ENCODE measurements at regions not wholly inside any gene's neighbourhood (a gene's known extent, or its start where the extent isn't known, plus 50 kb on each side); places are given as distances from the start of the nearest gene placed in this dataset.

DNA sequence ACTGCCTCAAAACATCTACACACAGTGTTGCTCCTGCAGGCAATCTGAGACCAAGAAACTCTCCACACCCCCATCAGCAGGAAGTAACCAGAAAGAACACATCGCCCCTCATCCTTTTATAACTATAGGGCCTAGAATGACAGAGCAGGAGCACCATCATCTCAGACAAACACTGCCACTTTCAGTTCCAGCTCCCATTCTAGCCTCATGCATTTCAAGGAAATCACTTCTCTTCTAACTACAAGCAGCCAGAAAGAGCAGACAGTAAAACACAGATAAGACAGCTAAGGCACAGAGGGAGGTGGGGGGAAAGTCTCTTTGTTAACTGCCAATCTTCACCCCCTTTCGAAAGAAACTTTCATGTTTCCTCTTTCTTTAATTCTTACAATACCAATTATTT lies 102.6 kb upstream of the TENT5D start:
- Histone ChIP-seq H3K4me3 (ENCODE audit: low read length) (no peak overlapping the region), H4K20me1 (ENCODE audit: insufficient read depth, low read depth, low read length) (no peaks in the 10 kb centered on the region), H3K27me3 (ENCODE audit: low read length) (no peaks in the 10 kb centered on the region), H3K36me3 (ENCODE audit: insufficient read depth, low read length) (no peaks in the 10 kb centered on the region), H3K9me3 (ENCODE audit: low read length) (peaks cover 4% of the 10 kb centered on the region; the same call in 1 of the 2 replicates), H3K9ac (ENCODE audit: low read length) (no peak overlapping the region), H3K9me2 (replicated peaks; ENCODE audit: insufficient read depth, low read length) (no peaks in the 10 kb centered on the region), H3K4me2 (ENCODE audit: low read depth, low read length, poor library complexity, severe bottlenecking) (no peak overlapping the region), H3K4me1 (ENCODE audit: low read length) (no peaks in the 10 kb centered on the region), H3K79me2 (ENCODE audit: low read length) (no peaks in the 10 kb centered on the region), H2AFZ (ENCODE audit: low read length) (no peak overlapping the region), H3K27ac (ENCODE audit: low read length) (no peak overlapping the region)
- DNase-seq = no peak

DNA sequence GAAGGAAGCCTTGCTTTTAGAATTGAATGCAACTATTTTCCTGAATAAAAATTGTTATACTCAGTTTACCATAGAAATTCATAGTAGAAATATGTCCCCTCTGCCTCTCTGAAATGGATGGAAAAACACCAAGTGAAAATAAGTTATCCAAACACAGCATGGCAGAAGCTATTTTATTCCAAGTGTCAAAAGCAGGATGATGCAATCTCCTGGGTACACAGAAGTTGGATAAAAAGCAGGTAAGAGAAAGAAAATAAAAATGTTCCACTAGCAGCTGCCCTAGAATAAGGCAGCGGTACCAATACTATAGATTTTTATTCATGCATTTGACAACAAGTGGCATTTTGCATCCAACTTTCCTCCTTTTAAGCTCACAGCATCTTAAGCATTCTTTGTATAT lies 89.0 kb upstream of the TENT5D start:
- Histone ChIP-seq H3K9ac (ENCODE audit: low read length) (no peak overlapping the region), H3K79me2 (ENCODE audit: low read length) (no peaks in the 10 kb centered on the region), H3K4me3 (ENCODE audit: low read length) (no peak overlapping the region), H3K9me3 (ENCODE audit: low read length) (peaks cover 3% of the 10 kb centered on the region), H3K4me1 (ENCODE audit: low read length) (no peaks in the 10 kb centered on the region), H4K20me1 (ENCODE audit: insufficient read depth, low read depth, low read length) (no peaks in the 10 kb centered on the region), H3K27ac (ENCODE audit: low read length) (no peak overlapping the region), H3K4me2 (ENCODE audit: low read depth, low read length, poor library complexity, severe bottlenecking) (no peak overlapping the region), H3K27me3 (ENCODE audit: low read length) (no peaks in the 10 kb centered on the region), H2AFZ (ENCODE audit: low read length) (no peak overlapping the region), H3K9me2 (replicated peaks; ENCODE audit: insufficient read depth, low read length) (no peaks in the 10 kb centered on the region), H3K36me3 (ENCODE audit: insufficient read depth, low read length) (no peaks in the 10 kb centered on the region)
- no peak for DNase-seq

DNA sequence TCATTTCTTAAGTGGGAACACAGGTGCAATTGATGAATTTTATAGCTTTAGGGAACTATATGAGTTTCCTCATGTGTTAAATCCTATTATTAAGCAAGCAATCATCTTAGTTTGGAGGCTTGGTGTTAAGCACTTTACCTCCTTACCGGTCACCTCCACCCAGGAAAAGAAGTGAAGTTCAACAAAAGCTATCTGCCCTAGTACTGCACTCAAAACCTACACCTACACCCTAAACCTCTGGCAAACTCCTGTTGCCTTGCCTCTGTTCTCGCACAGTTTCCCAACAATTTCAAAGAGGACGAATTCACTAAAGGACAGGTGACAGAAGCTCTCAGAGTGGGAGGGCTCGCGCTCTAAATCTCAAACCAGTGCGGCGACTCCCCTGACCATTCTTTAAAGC lies 85.7 kb upstream of the TENT5D start:
- Histone ChIP-seq H3K4me1 (ENCODE audit: low read length) (no peaks in the 10 kb centered on the region), H3K4me2 (ENCODE audit: low read depth, low read length, poor library complexity, severe bottlenecking) (no peak overlapping the region), H3K27me3 (ENCODE audit: low read length) (no peaks in the 10 kb centered on the region), H3K9me3 (ENCODE audit: low read length) (no peaks in the 10 kb centered on the region), H3K36me3 (ENCODE audit: insufficient read depth, low read length) (no peaks in the 10 kb centered on the region), H3K9ac (ENCODE audit: low read length) (no peak overlapping the region), H3K9me2 (replicated peaks; ENCODE audit: insufficient read depth, low read length) (no peaks in the 10 kb centered on the region), H2AFZ (ENCODE audit: low read length) (no peak overlapping the region), H4K20me1 (ENCODE audit: insufficient read depth, low read depth, low read length) (no peaks in the 10 kb centered on the region), H3K79me2 (ENCODE audit: low read length) (no peaks in the 10 kb centered on the region), H3K4me3 (ENCODE audit: low read length) (no peak overlapping the region), H3K27ac (ENCODE audit: low read length) (no peak overlapping the region)
- DNase-seq = no peak

DNA sequence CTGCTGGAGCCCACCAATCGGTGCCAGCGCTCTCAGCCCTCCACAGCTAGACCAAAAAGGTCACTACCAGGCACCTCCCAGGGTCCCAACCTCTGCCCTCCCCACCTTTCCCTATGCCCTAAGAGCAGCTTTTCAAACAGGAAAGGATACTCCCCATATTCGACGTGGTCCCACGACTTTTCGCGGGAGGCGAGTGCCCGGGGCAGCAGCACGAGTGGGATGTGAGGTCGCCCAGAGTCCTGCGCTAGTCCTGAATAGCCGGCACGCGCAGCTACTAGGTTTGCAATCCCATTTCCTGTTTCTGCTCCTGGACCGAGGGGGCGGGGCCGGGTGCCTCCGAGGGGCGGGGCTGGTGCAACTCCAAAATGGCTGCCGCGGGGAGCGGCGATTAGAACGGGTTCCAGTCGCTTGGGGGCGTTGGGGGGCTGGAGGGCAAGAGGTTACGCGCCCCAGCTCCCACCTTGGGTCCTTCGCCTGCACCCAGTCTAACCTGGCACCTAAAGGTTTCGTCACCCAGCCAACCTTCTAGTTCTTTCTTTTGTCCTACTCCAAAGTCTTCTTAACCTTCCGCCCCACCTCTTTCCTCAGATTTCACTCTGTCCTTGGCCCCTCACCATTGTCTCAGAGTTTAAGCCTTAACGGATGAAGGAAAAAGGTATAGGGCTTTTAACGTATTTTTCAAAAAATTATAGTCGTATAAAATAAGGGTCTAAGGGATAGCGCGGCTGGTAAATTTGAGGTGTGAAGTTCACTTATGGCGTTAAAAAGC lies 85.0 kb upstream of the TENT5D start:
- H3K79me2 ChIP-seq (ENCODE audit: low read length) = no peaks in the 10 kb centered on the region
- H3K9ac ChIP-seq (ENCODE audit: low read length) = no peak overlapping the region
- H3K4me3 ChIP-seq (ENCODE audit: low read length) = no peak overlapping the region
- no peak for DNase-seq
- no peaks in the 10 kb centered on the region for H3K4me1 ChIP-seq (ENCODE audit: low read length)
- H4K20me1 ChIP-seq (ENCODE audit: insufficient read depth, low read depth, low read length) = no peaks in the 10 kb centered on the region
- no peaks in the 10 kb centered on the region for H3K9me2 ChIP-seq (replicated peaks; ENCODE audit: insufficient read depth, low read length)
- no peaks in the 10 kb centered on the region for H3K9me3 ChIP-seq (ENCODE audit: low read length)
- H3K4me2 ChIP-seq (ENCODE audit: low read depth, low read length, poor library complexity, severe bottlenecking) = no peak overlapping the region
- no peak overlapping the region for H2AFZ ChIP-seq (ENCODE audit: low read length)
- H3K27me3 ChIP-seq (ENCODE audit: low read length) = no peaks in the 10 kb centered on the region
- no peaks in the 10 kb centered on the region for H3K36me3 ChIP-seq (ENCODE audit: insufficient read depth, low read length)
- H3K27ac ChIP-seq (ENCODE audit: low read length) = no peak overlapping the region

DNA sequence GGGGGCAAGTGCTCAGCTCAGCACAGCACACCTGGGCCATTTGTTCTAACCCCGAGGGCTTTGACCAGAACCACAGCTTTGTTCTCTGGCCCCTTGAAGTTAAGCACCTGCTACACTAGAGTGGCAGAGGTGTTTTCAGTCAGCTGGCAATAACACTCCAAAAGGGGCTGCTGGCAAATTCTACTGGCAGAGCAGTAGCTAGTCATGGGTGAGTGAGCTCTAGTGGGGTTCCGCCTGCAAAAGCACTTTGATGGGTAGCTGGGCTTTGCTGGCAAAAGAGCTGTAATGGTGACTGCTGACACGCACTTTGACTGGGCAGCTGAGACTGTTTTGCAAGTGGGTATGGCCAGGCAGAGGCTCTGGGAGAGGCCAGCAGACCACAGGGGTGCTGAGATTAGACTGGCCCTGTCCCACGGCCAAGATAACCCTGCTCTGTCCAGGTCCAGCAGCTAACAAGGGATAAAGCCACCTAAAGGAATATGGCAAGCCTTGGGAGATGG lies 65.2 kb upstream of the TENT5D start:
- Histone ChIP-seq H3K79me2 (ENCODE audit: low read length) (no peaks in the 10 kb centered on the region), H3K9me3 (ENCODE audit: low read length) (peaks cover 7% of the 10 kb centered on the region), H4K20me1 (ENCODE audit: insufficient read depth, low read depth, low read length) (no peaks in the 10 kb centered on the region), H3K4me2 (ENCODE audit: low read depth, low read length, poor library complexity, severe bottlenecking) (no peak overlapping the region), H3K9me2 (replicated peaks; ENCODE audit: insufficient read depth, low read length) (no peaks in the 10 kb centered on the region), H3K36me3 (ENCODE audit: insufficient read depth, low read length) (no peaks in the 10 kb centered on the region), H3K4me1 (ENCODE audit: low read length) (no peaks in the 10 kb centered on the region), H3K4me3 (ENCODE audit: low read length) (no peak overlapping the region), H3K27me3 (ENCODE audit: low read length) (no peaks in the 10 kb centered on the region), H2AFZ (ENCODE audit: low read length) (no peak overlapping the region), H3K27ac (ENCODE audit: low read length) (no peak overlapping the region), H3K9ac (ENCODE audit: low read length) (no peak overlapping the region)
- no peak for DNase-seq

Data from Karpas-422 (cell line).